NCI-H2196 (cell line): ENCODE measurements at regions not wholly inside any gene's neighbourhood (a gene's known extent, or its start where the extent isn't known, plus 50 kb on each side); places are given as distances from the start of the nearest gene placed in this dataset.

ENCODE experiments used
- DNase-seq: peaks from one replicate; lab custom pipeline; 2025; ENCODE audit not compliant: unreplicated experiment; lab: John Stamatoyannopoulos, UW

DNA sequence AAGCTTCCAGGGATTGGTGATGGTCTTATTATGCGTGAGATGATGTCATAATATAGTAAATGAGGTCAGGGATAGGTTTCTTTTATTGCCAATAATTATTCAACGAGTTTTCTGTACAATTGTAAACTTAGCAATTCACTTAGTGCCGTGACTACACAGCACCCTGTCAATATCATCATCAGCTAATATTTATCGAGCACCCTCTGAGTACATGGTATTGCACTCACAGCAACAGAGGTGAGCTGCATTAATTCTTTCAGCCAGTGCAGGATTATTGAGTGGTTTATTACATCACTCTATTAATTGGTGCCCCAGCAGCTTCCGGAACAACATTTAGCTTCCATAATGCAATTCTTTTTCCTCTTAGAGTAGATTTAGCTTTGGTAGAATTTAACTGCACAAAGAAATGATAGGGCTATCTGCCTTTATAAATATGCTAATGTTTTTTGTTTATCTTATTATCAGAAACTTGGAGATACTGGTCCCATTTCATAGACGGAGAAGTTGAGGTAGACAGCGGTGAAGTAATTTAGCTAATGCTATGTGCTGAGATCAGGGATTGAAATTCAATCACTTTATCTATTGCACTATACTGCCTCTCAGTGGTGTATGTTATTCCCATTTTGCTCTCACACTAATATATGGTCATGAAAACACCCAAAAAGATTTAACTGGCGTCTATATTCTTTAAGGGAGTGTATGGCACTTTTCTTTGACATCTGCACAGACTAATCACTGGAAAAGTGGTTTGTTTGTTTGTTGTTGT is 726.1 kb upstream of the WWC1 start:
- DNase-seq = no peak

DNA sequence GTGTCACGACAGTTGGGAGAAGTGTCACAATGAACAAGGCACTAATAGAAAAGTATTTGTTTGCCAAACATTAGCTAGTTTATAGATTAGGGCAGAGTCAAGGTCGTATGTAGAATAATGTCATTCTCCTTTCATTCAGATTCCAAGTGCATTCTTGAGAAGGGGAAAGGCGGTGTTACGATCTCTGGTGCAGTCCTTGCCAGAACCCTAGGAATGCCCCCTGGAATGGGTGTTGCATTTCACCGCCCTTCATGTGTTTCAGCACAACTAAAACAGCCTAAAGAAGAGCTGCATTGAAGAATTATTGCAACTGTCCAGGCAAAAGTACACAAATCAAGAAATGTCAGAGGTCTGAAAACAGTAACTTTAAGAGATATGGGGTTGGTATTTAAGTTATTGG is 721.0 kb upstream of the WWC1 start:
- DNase-seq = no peak

DNA sequence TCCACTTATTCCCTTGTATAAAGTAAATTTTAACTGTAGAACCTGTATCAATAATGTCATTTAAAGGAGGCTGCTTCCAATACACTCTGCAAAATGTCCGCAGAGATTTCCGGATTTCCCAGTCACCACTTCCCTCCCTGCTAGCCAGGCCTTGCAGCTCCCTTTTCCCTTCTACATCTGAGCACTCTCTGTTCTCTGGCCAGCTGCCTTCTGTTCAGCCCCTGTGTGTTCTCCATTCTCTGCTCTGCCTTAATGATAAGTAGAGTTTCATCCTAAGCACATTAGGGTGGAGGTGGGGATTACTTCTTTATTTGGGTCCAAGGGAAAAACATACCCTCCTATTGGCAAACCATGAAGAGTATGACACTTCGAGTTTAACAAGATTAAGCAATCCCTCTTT is 719.6 kb upstream of the WWC1 start:
- no peak for DNase-seq

DNA sequence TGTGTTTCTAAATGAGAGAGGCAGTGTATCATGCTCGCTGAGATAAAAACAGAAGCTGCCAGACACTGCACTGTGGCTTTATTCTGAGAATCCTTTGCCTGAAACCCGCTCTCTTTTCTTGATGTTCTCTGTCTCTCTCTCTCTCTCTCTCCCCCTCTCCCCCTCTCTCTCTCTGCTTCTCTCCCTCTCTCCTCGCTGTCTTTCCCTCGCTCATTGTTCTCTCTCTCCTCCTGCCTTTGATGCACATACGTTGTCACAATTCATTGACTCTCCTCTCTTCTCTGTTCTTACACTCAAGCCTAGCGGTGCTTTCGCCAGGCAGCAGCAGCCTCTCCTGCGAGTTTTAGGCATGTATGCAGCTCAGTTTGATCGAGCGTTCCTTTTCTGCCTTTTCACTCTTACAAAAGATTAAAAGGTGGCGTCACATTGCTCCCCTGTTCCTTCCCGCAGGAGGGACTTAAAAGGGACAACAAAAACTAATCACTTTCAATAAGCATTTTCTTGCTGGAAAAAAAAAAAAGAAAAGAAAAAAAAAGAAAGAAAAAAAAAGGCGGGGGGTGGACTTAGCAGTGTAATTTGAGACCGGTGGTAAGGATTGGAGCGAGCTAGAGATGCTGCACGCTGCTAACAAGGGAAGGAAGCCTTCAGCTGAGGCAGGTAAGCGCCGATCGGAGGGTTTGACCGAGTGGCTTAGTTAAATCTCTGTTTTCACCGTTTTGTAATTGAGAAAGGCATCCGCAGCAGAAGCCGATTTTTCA is 717.9 kb upstream of the WWC1 start:
- DNase-seq = no peak

DNA sequence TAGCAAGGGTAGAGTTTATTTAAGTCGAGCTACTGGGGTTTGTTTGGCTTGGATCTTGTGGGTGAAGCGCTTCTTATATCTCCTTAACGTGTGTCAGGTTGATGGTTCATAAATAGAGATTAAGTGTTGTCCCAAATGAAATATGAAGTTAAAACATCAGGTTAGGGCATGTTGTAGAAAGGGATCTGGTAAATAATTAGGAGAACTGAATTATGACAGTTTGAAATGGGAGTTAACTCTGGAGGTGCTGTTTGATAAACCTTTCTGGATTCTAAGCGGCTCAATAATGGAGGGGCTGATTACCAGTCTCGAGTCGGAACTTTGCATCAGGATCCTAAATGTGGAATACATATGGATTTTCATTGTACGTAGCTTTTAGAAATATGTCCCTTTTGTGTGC is 717.0 kb upstream of the WWC1 start:
- DNase-seq = no peak

DNA sequence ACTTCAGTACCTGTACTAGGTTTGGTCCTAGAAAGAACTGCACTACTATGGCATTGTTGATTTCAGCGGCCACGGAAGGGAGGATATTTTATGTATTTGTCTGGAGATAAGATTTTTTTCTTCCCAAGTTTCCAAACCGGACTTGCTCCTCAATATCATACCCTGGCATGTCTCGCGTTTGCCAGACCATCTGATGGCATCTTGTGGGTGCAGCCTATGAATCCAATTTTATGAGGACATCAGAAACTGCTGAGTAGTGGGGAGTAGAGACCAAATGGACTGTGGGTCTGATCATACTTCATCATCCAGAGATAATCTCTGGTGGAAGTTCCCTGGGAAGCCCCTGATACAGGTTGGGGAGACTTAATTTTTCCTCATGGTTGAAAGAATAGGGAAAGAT is 716.1 kb upstream of the WWC1 start:
- no peak for DNase-seq

DNA sequence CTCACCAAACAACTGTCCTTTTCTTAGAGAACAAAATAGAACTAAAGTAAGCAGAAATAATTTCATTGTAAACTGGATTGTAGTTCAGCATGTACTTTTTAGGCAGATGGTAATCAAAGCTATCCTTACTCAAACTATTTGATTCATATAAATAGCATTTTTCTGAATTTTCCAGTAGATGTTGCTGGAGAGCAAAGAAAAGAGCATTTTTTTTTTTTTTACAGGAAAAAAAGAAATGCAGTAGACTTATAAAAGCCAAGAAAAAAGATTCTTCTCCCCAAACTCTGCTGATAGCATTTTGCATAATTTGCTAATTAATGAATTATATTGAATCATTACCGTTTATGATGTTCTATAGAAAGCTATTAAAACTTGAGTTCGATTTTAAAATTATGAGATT is 715.3 kb upstream of the WWC1 start:
- DNase-seq = no peak

DNA sequence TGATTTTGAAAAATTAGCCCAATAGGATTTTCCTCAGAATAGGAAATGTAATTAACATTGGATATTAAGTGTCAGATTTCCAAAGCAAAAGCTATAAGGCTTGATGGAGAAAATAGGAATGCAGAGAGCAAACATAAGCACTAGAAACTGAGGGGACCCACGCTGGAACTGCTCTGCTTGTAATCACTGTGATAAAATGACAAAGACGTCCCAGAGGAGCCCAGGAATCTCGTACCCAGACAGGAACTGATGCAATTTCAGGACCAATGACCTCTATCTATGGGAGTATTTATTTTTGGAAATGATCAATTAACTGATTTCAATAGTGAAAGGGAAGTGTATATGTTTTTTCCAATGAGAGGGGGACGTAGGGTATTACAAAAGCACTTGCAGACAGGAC is 714.5 kb upstream of the WWC1 start:
- no peak for DNase-seq

DNA sequence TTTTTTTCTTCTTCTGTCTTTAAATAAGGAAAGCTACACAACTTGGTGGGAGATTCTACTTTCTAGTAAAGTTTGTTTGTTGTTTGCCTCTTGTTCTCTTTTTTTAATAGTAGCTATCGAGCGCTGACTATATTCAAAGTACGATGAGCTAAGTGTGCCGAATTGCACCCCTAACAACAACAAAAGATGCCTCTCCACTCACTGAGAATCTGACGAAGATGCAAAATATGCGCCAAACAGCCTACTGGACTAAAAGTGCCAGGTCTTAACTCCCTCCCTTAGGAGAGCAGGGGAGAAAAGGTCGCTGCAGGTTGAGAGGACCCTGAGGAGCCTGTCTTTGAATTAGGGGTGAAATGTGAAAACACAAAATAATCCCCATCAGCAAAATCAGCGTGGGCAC is 713.8 kb upstream of the WWC1 start:
- DNase-seq = no peak

DNA sequence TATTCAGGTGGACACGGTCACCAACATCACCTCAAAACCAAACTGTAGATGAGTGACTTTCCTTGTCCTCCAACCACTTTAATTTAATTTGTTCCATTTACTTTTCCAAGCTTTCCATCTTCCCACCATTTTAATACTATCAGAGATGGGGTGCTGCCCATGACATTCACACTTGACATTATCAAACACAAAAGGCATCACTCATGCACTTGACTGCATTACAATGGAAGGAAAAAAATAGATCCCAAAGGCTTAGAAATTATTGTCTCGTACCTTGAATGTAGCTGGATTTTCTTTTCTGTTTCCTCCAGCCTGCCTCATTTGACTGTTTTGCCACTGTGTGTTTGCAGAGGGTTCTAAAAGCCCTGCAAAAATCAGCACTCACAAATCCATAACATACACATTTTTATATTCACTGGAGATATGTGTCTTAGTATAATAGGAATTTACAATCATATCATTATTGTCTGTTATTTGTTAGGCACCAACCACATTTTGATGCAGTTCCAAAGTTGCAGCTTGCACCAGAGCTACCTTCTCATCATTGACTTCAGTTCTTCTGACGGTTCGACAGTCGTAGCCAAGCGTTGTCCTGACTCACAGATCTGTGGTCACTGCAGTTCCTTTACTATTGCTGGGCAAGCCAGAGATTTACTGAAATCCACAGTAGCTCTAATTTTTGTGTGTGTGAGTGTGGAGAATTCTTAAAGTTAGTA is 712.3 kb upstream of the WWC1 start:
- DNase-seq = no peak

DNA sequence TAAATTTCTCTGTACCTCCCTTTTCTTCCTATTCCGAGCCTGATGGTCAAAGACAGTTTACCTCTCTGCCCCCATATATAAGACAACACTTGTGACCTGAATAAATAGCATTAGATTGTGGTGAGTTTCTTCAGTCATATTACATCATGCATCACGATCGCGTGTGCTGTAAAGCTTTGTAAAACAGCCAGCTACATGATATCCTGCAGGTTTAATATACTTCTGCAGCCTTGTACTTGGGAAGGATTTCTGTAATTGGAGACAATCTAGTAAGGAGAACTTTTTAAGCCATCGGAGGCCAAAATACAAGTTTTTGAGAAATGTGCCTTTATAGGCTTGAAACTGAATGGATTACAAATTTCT is 711.8 kb upstream of the WWC1 start:
- DNase-seq = no peak

DNA sequence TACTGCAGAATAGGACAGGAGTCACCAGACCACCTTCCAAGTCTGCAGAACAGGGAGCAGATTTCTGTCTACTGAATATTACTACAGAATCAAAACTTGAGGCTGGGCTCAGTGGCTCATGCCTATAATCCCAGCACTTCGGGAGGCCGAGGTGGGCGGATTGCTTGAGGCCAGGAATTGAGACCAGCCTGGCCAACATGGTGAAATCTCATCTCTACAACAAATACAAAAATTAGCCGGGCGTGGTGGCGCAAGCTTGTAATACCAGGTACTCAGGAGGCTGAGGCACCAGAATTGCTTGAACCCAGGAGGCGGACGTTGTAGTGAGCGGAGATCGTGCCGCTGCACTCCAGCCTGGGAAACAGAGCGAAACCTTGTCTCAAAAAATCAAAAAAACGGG is 710.8 kb upstream of the WWC1 start:
- DNase-seq = no peak

DNA sequence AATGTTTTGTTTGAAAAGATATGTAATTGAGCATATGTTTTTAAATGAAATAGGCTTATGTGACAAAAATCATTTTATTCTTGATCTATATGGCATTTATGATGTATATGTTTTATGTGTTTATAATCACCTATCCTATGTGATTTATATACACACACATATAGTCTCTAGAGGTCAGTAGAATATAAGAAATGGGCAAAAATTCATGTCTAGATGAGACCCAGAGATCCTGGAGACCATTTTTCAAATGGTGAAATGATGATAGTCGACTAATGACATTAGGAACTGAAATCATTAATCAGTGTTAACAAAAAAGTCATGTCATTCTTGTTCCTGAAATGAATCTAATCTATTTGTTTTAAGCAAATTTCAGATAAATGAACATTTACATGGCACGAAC is 709.2 kb upstream of the WWC1 start:
- no peak for DNase-seq

DNA sequence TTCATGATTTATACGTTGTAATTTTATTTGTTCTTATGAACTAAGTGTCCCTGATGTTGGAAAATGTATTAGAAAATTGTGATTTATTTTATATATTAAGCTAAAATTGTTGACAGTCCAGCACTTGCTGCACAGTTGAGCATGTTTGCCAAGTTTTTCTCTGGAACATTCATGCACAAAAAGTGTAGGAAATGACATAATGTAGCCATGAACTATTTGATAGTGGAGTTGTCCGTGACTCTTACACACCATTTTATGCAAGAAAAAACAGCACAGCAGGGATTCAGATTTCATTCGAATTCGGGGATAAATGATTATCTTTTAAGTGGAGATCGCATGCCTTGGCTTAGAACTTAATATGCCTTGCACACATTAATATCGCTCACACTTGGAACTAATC is 708.6 kb upstream of the WWC1 start:
- no peak for DNase-seq

DNA sequence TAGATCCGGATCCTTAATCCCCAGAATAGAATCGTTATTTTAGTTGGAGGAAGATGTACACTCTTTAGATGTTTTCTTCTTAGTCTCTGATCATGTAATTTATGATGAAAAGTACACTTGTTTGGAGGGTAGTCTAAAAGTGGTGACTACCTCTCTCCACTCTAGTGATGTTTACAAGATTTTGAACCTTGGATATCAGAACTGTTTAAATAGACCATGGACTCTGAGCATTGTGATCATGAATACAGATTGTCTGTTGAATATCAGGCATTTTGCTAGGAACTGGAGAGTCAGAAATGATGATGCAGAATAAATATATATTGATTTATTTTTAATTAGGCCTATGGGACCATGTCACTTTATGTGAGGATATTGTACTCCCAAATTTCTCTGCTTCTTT is 706.3 kb upstream of the WWC1 start:
- DNase-seq = no peak

DNA sequence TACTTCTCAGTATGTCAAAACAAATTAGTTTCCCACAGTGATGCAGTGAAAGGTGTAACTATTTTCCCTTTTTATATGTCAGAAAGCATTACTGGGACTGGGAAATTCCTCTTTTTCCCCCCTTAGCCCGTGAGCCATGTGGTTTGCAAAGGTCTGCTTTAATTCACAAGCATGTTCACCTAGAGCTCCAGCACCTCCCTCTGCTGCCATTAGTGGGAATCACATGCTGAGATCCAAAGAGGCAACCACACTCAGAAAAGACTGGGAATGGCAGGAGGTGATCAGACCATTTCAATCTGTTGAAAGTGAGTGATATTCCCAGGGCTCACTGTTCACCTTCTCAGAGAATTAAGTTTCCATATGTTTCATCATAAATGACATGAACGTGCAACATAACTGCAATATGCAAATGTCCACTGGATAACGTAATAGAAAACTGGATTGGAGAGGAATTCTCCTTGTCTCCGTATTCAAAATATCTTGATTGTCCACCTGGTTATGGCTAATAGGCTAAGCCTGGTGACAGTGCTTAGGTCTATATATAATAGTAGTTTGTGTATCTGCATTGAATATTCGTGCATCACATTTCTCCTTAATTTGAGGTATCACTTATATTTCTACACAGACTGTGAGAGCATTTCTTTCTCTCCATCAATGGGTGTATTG is 703.5 kb upstream of the WWC1 start:
- DNase-seq = no peak

DNA sequence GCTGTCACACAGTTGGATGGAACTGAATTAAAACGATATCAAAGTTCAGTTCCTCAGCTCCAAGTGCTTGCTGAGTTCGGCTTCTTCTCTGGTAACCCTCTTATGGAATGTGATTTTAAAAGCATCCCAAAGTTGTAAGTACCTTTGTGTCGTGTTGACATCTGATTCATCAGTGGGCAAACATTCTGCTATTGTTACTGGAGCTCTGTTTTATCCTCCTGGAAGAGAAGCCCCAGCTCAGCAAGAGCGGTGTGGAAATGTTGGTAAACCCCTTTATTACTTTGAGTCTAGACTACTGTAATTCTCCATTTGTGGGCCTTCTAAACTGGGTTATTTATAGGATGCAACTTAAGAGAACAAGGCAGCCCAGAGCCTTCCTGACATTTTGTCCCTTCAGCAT is 699.3 kb upstream of the WWC1 start:
- DNase-seq = no peak

DNA sequence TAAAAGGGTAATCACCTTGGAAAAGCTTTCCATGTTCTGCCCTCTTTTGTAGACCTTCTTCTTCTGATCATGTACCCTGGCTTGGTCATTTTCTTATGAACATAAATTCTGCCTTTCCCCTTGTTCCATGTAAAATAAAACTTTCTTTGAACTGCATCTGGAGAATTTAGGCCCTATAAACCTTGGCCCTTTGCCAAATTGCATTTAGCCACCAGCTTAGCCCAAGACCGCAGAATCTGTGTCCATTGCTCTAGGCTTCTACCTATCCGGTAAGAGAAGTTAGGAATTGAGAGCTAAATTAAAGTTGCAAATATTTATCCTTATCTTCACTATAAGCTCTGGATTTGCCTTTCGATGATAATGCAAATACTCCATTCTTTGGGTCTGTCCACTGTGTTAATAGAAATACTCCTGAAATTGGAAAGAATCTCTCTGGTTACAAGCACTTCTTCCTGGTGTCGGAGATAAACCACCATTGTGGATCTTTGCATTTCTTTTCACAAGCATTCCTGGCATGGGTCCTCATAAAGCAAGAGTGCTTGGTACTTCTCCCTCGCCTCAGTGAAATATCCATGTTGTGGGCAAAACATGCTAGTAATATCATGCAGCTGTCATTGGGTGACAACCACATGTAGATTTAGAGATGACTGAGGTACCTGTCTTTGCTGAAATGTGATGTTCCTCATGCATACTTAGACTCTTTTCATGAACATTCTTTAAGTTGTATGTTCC is 698.0 kb upstream of the WWC1 start:
- DNase-seq = no peak

DNA sequence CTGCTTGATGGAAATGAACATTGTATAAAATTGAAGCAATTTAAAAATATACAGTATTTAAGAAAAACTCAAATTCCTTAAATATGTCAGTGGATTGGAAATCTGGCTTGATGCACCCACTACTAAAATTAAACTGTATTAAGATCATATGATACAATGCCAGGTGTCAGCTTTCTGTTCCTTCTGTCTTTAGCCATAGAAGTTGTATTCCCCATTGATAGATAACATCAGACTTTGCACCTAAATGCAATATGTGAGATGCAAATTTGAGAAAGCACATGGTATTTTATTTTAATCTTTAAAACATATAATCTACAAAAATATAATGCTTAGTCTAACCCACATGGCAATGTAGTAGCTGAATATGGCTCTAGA is 697.4 kb upstream of the WWC1 start:
- no peak for DNase-seq

DNA sequence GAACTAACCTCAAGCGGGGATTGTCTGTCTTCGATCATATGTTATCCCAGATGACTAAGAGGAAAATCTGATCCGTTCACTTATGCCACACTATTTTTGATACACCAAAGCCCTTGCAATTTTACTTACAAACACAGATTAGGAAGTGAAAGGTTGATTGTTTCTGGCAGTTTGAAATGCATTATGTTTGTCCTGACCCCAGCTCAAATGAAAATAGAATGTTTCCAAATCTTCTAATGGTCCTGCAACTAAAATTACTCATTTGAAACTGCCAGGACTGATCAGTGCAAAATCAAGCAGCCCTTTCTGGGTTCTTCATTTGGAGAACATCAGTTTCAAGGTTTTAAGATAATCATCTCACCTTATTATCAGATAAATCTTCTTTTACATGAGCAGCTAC is 696.7 kb upstream of the WWC1 start:
- no peak for DNase-seq

DNA sequence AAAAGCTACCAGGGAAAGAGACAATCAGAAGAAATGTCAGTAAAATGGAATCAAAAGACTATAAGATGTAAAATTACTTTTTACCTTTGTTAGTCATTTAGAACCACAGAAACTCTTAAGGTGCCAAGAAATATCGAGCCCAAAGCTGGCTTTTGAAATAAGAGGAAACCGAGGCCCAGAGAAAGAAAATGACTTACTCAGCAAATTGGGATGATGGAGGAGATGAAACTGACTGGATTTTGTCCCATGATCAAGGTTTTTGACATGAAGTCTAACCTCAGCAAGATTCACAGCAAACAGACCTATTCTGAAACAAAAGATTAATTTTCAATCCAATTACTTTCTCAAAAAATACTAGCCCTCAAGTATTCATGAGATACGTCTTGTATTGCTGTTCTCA is 696.2 kb upstream of the WWC1 start:
- DNase-seq = no peak
